CD14-positive monocyte (primary cell): ENCODE measurements at regions not wholly inside any gene's neighbourhood (a gene's known extent, or its start where the extent isn't known, plus 50 kb on each side); places are given as distances from the start of the nearest gene placed in this dataset.
"Not testable (repeated sequence)": the region's sequence is repeated elsewhere in the genome, so short reads cannot be mapped to it uniquely, and the experiment has no call there.

ENCODE experiments used
- DNase-seq, 3 donors: peaks; one replicate each; pipeline ENCODE4 v3.0.0-alpha.2; 2011 to 2022
- H2AFZ ChIP-seq: 2 replicates; pipeline ENCODE4 v1.6.0; 2012; ENCODE audit warnings: mild to moderate bottlenecking, low read depth, low read length, inconsistent platforms; ENCODE audit not compliant: insufficient read depth, poor library complexity, severe bottlenecking
- H3K27ac ChIP-seq, 2 donors: 1 replicate in 1 of 2; 2 replicates in 1 of 2; pipeline ENCODE4 v1.5.1; 2012 to 2013; ENCODE audit warnings: low read length in 2 of 2, control low read depth in 1 of 2, inconsistent platforms in 1 of 2, low read depth in 1 of 2, mild to moderate bottlenecking in 1 of 2
- H3K27me3 ChIP-seq, 2 donors: one replicate each; pipeline versions ENCODE4 v1.6.0 to v1.6.1; 2011 to 2013; ENCODE audit warnings: low read length in 2 of 2; ENCODE audit not compliant: control insufficient read depth in 2 of 2, insufficient read depth in 2 of 2
- H3K36me3 ChIP-seq, 2 donors: replicated peaks in 1 of 2; 1 replicate in 1 of 2; 2 replicates in 1 of 2; pipeline versions ENCODE4 v1.5.1 to v1.6.1; 2012 to 2013; ENCODE audit warnings: low read length in 2 of 2, control low read depth in 1 of 2, inconsistent platforms in 1 of 2, mild to moderate bottlenecking in 1 of 2; ENCODE audit not compliant: insufficient read depth in 2 of 2, control insufficient read depth in 1 of 2
- H3K4me1 ChIP-seq, 2 donors: 1 replicate in 1 of 2; 2 replicates in 1 of 2; pipeline versions ENCODE4 v1.5.1 to v1.6.1; 2012 to 2013; ENCODE audit warnings: low read length in 2 of 2, control low read depth in 1 of 2, inconsistent platforms in 1 of 2, mild to moderate bottlenecking in 1 of 2, moderate library complexity in 1 of 2; ENCODE audit not compliant: insufficient read depth in 2 of 2, control insufficient read depth in 1 of 2
- H3K4me2 ChIP-seq: replicated peaks from 2 replicates; pipeline ENCODE3; 2012; ENCODE audit warnings: low read length, moderate library complexity, mild to moderate bottlenecking; ENCODE audit not compliant: poor library complexity, severe bottlenecking; ENCODE audit errors: extremely low read depth
- H3K4me3 ChIP-seq, 3 experiments: fragments of 200-600 bp in 1 of 3; sonication (generic) in 1 of 3; replicated peaks in 1 of 3; 1 replicate in 2 of 3; 2 replicates in 1 of 3; pipeline ENCODE4 v1.5.1; 2011 to 2013; ENCODE audit warnings: low read length in 3 of 3, mild to moderate bottlenecking in 3 of 3, control low read depth in 2 of 3, low read depth in 2 of 3, inconsistent platforms in 1 of 3, moderate library complexity in 1 of 3
- H3K79me2 ChIP-seq: 2 replicates; pipeline ENCODE4 v1.6.0; 2012; ENCODE audit warnings: mild to moderate bottlenecking, control low read depth, inconsistent platforms, low read length, moderate library complexity; ENCODE audit not compliant: insufficient read depth
- H3K9ac ChIP-seq: 2 replicates; pipeline ENCODE4 v1.6.0; 2017; ENCODE audit warnings: low read length, mild to moderate bottlenecking; ENCODE audit not compliant: insufficient read depth, poor library complexity, severe bottlenecking
- H3K9me3 ChIP-seq, 2 donors: replicated peaks in 1 of 2; 1 replicate in 1 of 2; 2 replicates in 1 of 2; pipeline versions ENCODE4 v1.5.1 to v1.6.1; 2012 to 2013; ENCODE audit warnings: low read length in 2 of 2, control low read depth in 1 of 2; ENCODE audit not compliant: control insufficient read depth in 1 of 2, insufficient read depth in 1 of 2
- H4K20me1 ChIP-seq: 2 replicates; pipeline ENCODE4 v1.6.0; 2012; ENCODE audit warnings: mild to moderate bottlenecking, low read length, control low read depth, moderate library complexity; ENCODE audit not compliant: insufficient read depth
- H3K27ac Mint-ChIP-seq, 7 donors: one replicate each; pipeline ENCODE4 v1.8.0; 2020; ENCODE audit warnings: mild to moderate bottlenecking in 7 of 7, mixed read lengths in 7 of 7, moderate library complexity in 6 of 7, inconsistent platforms in 2 of 7
- H3K27me3 Mint-ChIP-seq, 3 donors: one replicate each; pipeline ENCODE4 v1.8.0; 2021 to 2022; ENCODE audit warnings: low read depth in 3 of 3, mild to moderate bottlenecking in 3 of 3, mixed read lengths in 3 of 3, moderate library complexity in 3 of 3, inconsistent platforms in 1 of 3
- H3K36me3 Mint-ChIP-seq, 2 donors: one replicate each; pipeline ENCODE4 v1.8.0; 2020; ENCODE audit warnings: mixed read lengths in 2 of 2, inconsistent platforms in 1 of 2, mild to moderate bottlenecking in 1 of 2
- H3K4me1 Mint-ChIP-seq: one replicate; pipeline ENCODE4 v1.8.0; 2020; ENCODE audit warnings: mild to moderate bottlenecking, mixed read lengths
- H3K4me3 Mint-ChIP-seq, 2 donors: one replicate each; pipeline ENCODE4 v1.8.0; 2020; ENCODE audit warnings: mild to moderate bottlenecking in 2 of 2, mixed read lengths in 2 of 2, moderate library complexity in 1 of 2
- H3K9me3 Mint-ChIP-seq, 7 donors: one replicate each; pipeline ENCODE4 v1.8.0; 2020 to 2022; ENCODE audit warnings: mixed read lengths in 7 of 7, mild to moderate bottlenecking in 6 of 7, moderate library complexity in 6 of 7, inconsistent platforms in 2 of 7
- WGBS: methylation state at CpG from one replicate; pipeline ENCODE4 v1.1.5; 2013; ENCODE audit warnings: missing lambda C conversion rate; ENCODE audit not compliant: insufficient coverage; 5-methylcytosine and 5-hydroxymethylcytosine counted together
- intact Hi-C, 2 donors: fragments of 100-400 bp; cut with micrococcal nuclease; formaldehyde crosslinking; loops; one replicate each; pipeline versions ENCODE4 v1.15.0 to v1.15.1; 2023
- TF ChIP-seq, protein P1 (sequence below): fragments of 200-600 bp; IDR thresholded peaks from one replicate; pipeline ENCODE4 v1.8.0; 2022; ENCODE audit warnings: antibody characterized with exemption, mild to moderate bottlenecking

DNA sequence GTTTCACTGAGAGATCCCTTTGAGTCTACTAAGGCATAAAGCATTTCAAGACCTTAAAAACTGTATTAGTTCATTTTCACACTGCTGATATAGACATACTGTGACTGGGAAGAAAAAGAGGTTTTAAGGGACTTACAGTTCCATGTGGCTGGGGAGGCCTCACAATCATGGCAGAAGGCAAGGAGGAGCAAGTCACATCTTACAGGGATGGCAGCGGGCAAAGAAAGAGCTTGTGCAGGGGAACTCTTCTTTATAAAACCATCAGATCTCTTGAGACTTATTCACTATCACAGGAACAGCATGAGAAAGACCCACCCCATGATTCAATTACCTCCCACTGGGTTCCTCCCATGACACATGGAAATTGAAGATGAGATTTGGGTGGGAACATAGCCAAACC is 628.4 kb upstream of the GJE1 start:
- H3K27me3 ChIP-seq, H3K4me1 Mint-ChIP-seq, intact Hi-C loops, DNase-seq, H3K4me1 ChIP-seq, H3K4me3 Mint-ChIP-seq, H3K36me3 Mint-ChIP-seq, H3K4me2 ChIP-seq, H3K27ac ChIP-seq, H2AFZ ChIP-seq, H3K27me3 Mint-ChIP-seq, H3K27ac Mint-ChIP-seq, H4K20me1 ChIP-seq, H3K4me3 ChIP-seq, H3K79me2 ChIP-seq, H3K9ac ChIP-seq, H3K36me3 ChIP-seq: not testable (repeated sequence)
- no CpG with 5 or more reads among the region's 1 CpG for WGBS
- peaks cover 9 to 29% (median 20%) of the 10 kb centered on the region in 7 donors for H3K9me3 Mint-ChIP-seq
- H3K9me3 ChIP-seq = peaks cover 16 to 20% of the 10 kb centered on the region in 2 donors

DNA sequence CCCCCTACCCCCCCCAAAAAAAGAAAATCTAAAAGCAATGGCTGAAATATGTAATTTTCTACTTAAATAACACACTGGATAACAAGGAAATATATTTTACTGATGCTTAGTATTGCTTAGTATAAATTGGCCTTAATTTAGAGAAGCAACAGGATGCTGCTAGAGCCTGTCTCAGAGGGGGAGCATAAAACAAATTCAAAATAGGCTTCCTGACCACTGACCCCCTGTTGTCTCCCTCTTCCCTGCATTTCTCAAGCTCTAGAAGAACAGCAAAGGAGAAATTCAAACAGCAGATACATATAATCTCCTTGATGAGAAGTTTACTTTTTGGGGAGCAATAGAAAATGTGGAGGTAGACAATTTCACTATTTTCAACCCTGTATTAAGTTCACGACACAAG is 631.1 kb upstream of the GJE1 start:
- Histone ChIP-seq H3K79me2 (no peaks in the 10 kb centered on the region), H3K4me2 (no peak overlapping the region), H3K4me1 (no peaks in the 10 kb centered on the region), H4K20me1 (no peaks in the 10 kb centered on the region), H3K9ac (no peak overlapping the region), H3K27me3 (no peaks in the 10 kb centered on the region), H2AFZ (no peak overlapping the region), H3K9me3 (peaks cover 20 to 21% of the 10 kb centered on the region in 2 donors), H3K4me3 (no peak overlapping the region), H3K27ac (no peak overlapping the region), H3K36me3 (no peaks in the 10 kb centered on the region)
- Mint-ChIP-seq H3K4me3 (no peak overlapping the region), H3K4me1 (no peaks in the 10 kb centered on the region), H3K27me3 (no peaks in the 10 kb centered on the region), H3K9me3 (peaks cover 14 to 35% (median 24%) of the 10 kb centered on the region in 7 donors), H3K27ac (no peak overlapping the region), H3K36me3 (no peaks in the 10 kb centered on the region)
- no peak for DNase-seq
- TF ChIP-seq, protein P1, sequence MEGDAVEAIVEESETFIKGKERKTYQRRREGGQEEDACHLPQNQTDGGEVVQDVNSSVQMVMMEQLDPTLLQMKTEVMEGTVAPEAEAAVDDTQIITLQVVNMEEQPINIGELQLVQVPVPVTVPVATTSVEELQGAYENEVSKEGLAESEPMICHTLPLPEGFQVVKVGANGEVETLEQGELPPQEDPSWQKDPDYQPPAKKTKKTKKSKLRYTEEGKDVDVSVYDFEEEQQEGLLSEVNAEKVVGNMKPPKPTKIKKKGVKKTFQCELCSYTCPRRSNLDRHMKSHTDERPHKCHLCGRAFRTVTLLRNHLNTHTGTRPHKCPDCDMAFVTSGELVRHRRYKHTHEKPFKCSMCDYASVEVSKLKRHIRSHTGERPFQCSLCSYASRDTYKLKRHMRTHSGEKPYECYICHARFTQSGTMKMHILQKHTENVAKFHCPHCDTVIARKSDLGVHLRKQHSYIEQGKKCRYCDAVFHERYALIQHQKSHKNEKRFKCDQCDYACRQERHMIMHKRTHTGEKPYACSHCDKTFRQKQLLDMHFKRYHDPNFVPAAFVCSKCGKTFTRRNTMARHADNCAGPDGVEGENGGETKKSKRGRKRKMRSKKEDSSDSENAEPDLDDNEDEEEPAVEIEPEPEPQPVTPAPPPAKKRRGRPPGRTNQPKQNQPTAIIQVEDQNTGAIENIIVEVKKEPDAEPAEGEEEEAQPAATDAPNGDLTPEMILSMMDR = no peak
- no CpG with 5 or more reads among the region's 1 CpG for WGBS
- intact Hi-C loops = no loop called here
